GM21390 (cell line): ENCODE measurements at regions not wholly inside any gene's neighbourhood (a gene's known extent, or its start where the extent isn't known, plus 50 kb on each side); places are given as distances from the start of the nearest gene placed in this dataset.

Experiments
- ATAC-seq: cut with Tn5 transposase; IDR thresholded peaks from one replicate; pipeline ENCODE4 v1.9.1; 2021; ENCODE audit not compliant: unreplicated experiment

DNA sequence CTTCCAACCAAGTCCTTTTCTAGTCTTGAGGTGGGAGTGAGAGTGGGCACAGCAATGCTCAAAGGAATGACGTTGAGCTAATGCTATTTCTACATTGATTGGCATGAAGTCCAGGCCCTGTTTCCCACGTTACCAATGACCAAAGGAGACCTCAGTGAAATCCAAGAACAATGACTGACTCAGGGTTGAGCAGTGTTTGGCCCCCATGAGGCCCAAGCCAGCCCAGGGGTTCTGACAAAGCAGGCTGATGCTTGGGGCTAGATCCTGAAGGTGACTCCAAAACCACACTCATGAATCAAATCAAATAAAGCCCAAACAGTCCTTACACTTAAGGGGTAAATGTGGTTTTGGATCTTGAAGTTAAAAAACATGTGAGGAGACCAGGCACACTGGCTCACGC is 278.5 kb upstream of the GJB5 start:
- ATAC-seq: no peak

GRCh38 chr1:34477632-34478141 is 277.2 kb upstream of the GJB5 start:
- no peak for ATAC-seq

DNA sequence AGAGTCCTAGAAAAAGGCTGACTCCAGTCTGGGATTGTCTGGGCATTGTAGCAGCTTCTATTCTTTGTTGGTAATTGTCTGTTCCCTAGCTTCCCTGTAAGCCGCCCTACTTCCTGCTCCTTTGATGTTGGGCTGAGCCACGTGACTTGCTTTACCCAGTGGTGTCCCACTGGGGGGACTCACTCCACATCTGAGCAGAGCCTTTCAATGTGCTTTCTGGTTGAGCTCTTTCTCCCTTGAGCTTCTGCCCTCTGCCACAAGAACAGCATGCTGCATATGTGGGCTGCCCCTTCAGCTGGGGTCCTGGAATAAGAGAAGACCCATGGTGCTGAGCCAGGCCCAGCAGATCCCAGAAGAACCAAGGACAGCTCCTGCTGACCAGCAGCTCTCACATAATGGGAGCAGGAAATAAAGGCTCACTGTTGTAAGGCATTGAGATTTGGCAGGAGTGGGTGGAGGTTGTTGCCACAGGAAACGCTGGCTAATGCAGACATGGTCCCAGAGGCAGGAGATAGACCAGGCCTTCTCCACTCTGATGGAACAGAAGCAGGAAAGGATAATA is 276.3 kb upstream of the GJB5 start:
- ATAC-seq: no peak

GRCh38 chr1:34479731-34480130 is 275.1 kb upstream of the GJB5 start:
- ATAC-seq: no peak

- no peak for ATAC-seq
Observed at GRCh38 chr1:34488080-34488708, 266.7 kb upstream of the GJB5 start.

DNA sequence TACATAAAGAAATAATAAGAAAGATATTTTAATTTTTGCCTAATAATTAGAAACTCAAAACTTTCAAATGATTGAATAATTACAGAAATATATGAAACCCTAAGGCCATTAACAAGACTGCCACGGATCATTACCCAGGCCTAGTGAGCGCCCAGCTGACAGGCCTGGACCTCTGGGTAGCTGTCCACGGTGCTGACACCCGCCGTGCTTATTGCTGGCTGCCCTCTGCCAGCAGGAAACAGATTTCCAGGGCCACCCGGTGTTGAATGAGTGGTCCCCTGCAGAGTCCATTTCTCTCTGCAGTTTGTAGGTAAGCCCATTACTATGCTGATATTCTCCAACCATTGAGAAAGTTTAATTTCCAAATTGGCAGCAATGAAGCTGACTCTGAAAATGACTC is 254.4 kb upstream of the GJB5 start:
- no peak for ATAC-seq

GRCh38 chr1:34511802-34512201 is 243.0 kb upstream of the GJB5 start:
- ATAC-seq: no peak

DNA sequence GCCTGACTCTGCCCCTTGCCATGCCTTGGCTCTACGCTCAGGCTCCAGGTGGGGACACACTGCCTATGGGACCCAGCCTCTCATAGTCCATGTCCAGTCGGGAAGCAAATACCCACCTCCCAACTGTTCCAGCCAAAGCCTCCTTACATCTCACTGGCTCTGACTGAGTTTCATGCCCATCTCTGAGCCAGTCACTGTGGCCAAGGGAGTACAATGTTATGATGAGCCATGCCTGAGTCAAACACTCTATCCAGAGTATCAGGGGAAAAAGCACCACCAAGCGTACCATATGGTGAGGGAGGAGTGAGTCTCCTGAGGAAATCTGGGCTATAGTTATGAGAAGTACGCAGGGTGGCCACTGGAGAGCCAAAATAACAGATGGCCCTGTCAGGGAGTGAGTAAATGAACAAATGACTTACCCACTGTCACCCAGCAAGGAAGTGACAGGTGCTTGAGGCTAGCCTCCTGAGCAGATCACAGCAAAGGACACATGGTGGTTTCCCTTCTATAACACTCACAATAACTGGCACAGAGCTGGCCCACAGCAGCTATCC is 236.6 kb upstream of the GJB5 start:
- no peak for ATAC-seq

- ATAC-seq: no peak
Observed at GRCh38 chr1:34520111-34520510, 234.7 kb upstream of the GJB5 start.

- ATAC-seq: no peak
Observed at GRCh38 chr1:34524783-34525182, 230.1 kb upstream of the GJB5 start.

- peak; percentile 71 for ATAC-seq
Observed at GRCh38 chr1:34529935-34530859, 224.7 kb upstream of the GJB5 start.

GRCh38 chr1:34532113-34532512 is 222.7 kb upstream of the GJB5 start:
- no peak for ATAC-seq

DNA sequence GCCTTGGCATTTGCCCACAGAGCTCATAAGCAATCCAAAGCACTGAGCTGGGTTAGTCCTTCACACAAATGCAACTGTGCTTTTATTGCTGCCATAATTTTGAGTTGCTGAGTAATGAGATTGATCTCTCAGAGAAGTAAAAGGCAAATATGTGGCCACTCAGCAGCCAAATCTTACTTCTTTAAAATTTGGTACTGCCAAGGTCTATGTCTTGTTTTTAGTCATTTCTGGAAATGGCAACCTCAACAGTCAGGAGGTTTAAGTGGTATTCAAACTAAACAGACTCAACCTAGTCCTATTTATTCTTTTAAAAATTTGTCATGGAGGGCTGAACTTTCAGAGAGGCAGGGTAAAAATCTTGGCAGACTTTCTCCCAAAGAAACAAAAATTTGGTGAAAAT is 216.4 kb upstream of the GJB5 start:
- no peak for ATAC-seq

- no peak for ATAC-seq
Observed at GRCh38 chr1:34547046-34547674, 207.7 kb upstream of the GJB5 start.

DNA sequence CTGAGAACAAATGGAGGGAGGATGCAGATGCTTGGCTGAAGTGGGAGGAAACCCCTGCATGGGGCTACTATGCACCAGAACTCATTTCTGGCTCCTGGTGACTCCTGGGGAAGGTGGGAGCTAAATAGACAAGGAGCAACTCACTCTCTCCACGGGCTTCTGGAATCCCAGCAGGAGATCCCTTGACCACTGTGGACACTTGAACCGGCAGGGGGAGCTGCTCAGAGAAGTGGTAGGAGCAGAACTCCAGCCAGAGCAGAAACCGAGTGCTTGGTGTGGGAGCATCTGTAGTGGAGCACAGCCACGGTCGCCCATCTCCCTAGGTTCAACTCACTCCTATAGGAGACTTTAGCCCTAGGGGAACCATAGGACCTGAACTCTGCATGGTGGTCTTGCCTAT is 205.6 kb upstream of the GJB5 start:
- ATAC-seq: no peak

DNA sequence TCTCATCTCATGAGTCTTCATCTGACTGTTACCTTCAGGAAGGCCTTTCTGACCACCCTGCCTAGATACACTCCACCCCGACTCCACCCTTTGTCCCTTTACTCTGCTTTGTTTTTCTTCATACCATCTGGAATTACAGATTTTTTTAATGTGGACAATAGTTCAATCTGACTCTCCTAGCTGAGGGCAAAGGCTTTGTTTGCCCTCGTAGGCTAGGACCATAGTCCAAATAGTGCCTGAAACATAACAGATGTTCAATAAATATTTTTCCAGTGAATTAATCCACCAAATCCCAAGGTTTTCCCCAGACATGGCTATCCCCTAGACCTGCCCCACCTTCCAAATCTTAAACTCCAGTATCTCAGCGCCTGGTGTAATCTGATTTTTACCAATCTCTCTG is 176.5 kb upstream of the GJB5 start:
- no peak for ATAC-seq

- no peak for ATAC-seq
Observed at GRCh38 chr1:34582356-34582755, 172.5 kb upstream of the GJB5 start.

GRCh38 chr1:34587761-34588160 is 167.1 kb upstream of the GJB5 start:
- no peak for ATAC-seq

- ATAC-seq: no peak
Observed at GRCh38 chr1:34590211-34590623, 164.6 kb upstream of the GJB5 start.

- ATAC-seq: no peak
Observed at GRCh38 chr1:34591751-34592629, 162.9 kb upstream of the GJB5 start.
